Central memory CD8-positive, alpha-beta T cell (primary cell): ENCODE measurements at regions not wholly inside any gene's neighbourhood (a gene's known extent, or its start where the extent isn't known, plus 50 kb on each side); places are given as distances from the start of the nearest gene placed in this dataset.
"Not testable (repeated sequence)": the region's sequence is repeated elsewhere in the genome, so short reads cannot be mapped to it uniquely, and the experiment has no call there.

Source experiments
- ATAC-seq: fragments of 150-1000 bp; cut with Tn5 transposase; replicated peaks from 2 replicates; pipeline ENCODE4 v1.10.0; 2022; ENCODE audit warnings: mild to moderate bottlenecking, moderate FRiP score, moderate number of reproducible peaks; ENCODE audit not compliant: poor library complexity, severe bottlenecking; ENCODE audit errors: extremely low read depth
- DNase-seq, 2 donors: peaks; one replicate each; pipeline ENCODE4 v3.0.0; 2021; ENCODE audit warnings: low spot score in 2 of 2
- H3K27ac Mint-ChIP-seq: one replicate; pipeline ENCODE4 v1.8.0; 2022; ENCODE audit warnings: low read depth, mild to moderate bottlenecking, moderate library complexity, mixed read lengths
- H3K27me3 Mint-ChIP-seq: one replicate; pipeline ENCODE4 v1.8.0; 2022; ENCODE audit warnings: mixed read lengths
- H3K36me3 Mint-ChIP-seq: one replicate; pipeline ENCODE4 v1.8.0; 2022; ENCODE audit warnings: mild to moderate bottlenecking, moderate library complexity, mixed read lengths; ENCODE audit not compliant: insufficient read depth
- H3K4me1 Mint-ChIP-seq: one replicate; pipeline ENCODE4 v1.8.0; 2022; ENCODE audit warnings: mixed read lengths
- H3K4me3 Mint-ChIP-seq: one replicate; pipeline ENCODE4 v1.8.0; 2022; ENCODE audit warnings: mild to moderate bottlenecking, moderate library complexity, mixed read lengths
- H3K9me3 Mint-ChIP-seq: one replicate; pipeline ENCODE4 v1.8.0; 2022; ENCODE audit warnings: mixed read lengths

DNA sequence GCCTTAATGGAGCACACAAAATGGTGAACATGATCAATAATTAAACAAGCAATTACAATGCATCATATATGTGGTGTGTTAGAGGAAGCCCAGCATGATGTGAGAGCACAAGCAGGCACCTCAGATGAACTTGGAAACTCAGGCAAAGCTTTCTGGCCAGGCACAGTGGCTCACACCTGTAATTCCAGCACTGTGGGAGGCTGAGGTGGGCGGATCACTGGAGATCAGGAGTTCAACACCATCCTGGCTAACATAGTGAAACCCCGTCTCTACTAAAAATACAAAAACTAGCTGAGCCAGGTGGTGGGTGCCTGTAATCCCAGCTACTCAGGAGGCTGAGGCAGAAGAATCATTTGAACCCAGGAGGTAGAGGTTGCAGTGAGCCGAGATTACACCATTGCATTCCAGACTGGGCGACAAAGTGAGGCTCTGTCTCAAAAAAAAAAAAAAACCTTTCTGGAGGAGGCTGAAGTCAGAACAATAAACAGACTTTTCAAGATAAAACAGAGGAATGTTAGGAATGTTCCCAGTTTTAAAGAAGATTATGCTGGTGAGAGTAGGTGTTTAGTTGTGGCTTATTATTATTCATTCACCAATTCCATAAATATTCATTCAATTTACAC lies 159.4 kb downstream of the CEMIP2 start:
- Mint-ChIP-seq H3K4me1 (no peaks in the 10 kb centered on the region), H3K9me3 (peaks cover 3% of the 10 kb centered on the region), H3K4me3 (no peak overlapping the region), H3K36me3 (no peaks in the 10 kb centered on the region), H3K27me3 (no peaks in the 10 kb centered on the region), H3K27ac (no peak overlapping the region)
- DNase-seq = no peak
- no peak for ATAC-seq

DNA sequence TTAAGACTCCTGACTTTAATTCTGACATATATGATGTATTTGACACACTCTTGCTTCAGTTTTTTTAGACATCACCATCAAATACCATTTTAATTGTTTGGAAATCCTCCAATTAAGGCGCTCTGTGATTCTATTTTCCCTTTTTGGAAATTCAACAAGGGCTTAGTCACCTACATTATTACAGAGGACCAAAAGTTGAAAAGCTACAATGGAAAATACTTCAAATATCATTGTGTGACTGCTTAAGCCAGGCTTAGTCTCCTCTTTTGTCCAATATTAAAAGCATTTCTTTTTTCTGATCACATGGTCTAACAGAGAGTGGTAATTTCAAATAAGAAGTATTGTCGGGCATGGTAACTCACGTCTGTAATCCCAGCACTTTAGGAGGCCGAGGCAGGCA lies 160.3 kb downstream of the CEMIP2 start:
- no peaks in the 10 kb centered on the region for H3K27me3 Mint-ChIP-seq
- DNase-seq (no peak), ATAC-seq (no peak)
- peaks cover 3% of the 10 kb centered on the region for H3K9me3 Mint-ChIP-seq
- no peak overlapping the region for H3K27ac Mint-ChIP-seq
- H3K4me3 Mint-ChIP-seq = no peak overlapping the region
- H3K36me3 Mint-ChIP-seq = no peaks in the 10 kb centered on the region
- no peaks in the 10 kb centered on the region for H3K4me1 Mint-ChIP-seq

DNA sequence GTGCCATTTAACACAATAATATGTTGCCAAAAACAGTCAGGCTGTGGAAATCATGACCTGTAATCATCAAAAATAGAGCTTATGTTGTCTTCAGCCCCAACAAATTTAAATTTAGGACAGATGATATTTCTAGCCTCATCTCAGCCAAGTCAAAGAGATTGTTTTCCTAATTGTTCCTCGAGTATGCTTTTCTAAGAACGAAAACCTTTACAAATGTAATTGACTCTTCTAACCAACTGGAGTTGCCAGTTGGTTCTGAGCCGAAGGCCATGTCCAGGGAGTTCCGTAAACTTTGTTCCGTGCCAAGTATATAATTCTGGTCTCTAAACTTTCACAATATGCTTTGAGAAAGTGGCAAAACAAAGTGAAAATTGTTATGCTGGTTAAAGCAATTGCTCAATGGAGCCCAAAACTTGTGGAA lies 160.8 kb downstream of the CEMIP2 start:
- Mint-ChIP-seq H3K27ac (no peak overlapping the region), H3K4me3 (no peak overlapping the region), H3K27me3 (no peaks in the 10 kb centered on the region), H3K36me3 (no peaks in the 10 kb centered on the region), H3K4me1 (no peaks in the 10 kb centered on the region), H3K9me3 (peaks cover 3% of the 10 kb centered on the region)
- ATAC-seq = no peak
- no peak for DNase-seq

DNA sequence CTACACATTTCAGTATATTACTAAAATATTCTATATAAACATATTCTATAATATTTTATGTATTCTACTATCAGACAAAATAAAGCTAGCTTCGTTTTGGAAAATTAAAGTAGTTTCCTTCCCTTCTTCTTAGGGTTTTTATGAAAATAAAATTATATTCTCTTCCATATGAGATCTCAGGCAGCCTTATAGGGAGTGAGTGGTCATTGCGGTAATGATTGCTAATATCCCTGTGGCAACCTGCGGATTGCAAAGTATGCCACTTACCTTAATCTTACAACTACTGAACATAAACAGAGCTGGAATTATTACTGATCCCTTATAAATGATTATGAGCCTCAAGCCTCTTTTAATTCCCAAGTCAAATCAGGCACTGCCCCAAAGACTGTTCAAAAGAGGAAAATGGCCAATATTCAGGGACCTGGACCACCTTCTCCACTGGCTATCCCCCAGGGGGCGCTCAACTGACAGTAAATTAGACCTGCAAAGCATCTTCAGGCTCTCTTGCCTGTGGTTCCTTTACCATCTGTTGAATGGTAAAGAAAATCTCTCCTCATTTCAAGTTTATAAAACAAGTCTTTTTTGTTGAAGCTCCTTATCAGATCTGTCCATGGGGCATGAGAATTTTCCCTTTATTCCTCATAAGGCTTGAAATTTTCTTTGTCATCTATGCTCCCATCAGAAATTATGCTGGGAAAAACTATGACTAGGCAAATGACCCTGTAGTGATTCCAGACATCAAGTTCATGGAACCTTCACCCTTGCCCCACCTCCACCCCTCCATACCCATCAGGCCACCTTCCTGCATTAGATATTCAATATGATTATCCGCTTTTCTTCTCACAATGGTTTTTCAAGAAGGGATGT lies 163.9 kb downstream of the CEMIP2 start:
- Mint-ChIP-seq H3K36me3 (no peaks in the 10 kb centered on the region), H3K4me3 (no peak overlapping the region), H3K9me3 (no peaks in the 10 kb centered on the region), H3K4me1 (no peaks in the 10 kb centered on the region), H3K27me3 (no peaks in the 10 kb centered on the region), H3K27ac (no peak overlapping the region)
- DNase-seq (peak; percentile 51 to 61), ATAC-seq (peak; percentile 52)

DNA sequence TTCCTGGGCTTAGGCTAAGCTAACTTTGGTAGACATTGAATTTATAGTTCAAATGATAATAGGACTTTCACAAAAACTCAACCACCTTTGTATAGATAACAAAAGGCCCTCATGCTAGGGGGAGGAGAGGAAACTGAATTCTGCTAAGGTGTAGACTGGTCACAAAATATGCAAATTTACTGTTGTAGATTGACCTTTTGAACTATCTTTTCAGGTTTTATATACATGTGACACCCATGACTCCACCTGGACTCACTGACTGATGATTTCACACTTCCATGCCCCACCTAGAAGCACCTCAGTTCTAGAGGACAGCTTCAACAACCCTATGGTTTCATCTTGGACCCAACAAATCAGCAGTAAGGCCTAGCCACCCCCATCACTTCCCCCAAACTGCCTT lies 165.7 kb downstream of the CEMIP2 start:
- Mint-ChIP-seq H3K36me3 (no peaks in the 10 kb centered on the region), H3K4me3 (no peak overlapping the region), H3K4me1 (no peaks in the 10 kb centered on the region), H3K27ac (no peak overlapping the region), H3K9me3 (no peaks in the 10 kb centered on the region), H3K27me3 (no peaks in the 10 kb centered on the region)
- ATAC-seq = no peak
- DNase-seq = no peak

DNA sequence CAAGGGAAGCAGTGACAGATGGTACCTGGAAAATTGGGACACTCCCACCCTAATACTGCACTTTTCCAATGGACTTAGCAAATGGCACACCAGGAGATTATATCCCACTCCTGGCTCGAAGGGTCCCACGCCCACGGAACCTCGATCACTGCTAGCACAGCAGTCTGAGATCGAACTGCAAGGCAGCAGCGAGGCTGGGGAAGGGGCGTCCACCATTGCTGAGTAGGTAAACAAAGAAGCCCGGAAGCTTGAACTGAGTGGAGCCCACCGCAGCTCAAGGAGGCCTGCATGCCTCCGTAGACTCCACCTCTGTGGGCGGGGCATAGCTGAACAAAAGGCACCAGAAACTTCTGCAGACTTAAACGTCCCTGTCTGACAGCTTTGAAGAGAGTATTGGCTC lies 172.6 kb downstream of the CEMIP2 start:
- H3K4me3 Mint-ChIP-seq, ATAC-seq, DNase-seq, H3K9me3 Mint-ChIP-seq, H3K36me3 Mint-ChIP-seq, H3K27ac Mint-ChIP-seq, H3K4me1 Mint-ChIP-seq: not testable (repeated sequence)
- H3K27me3 Mint-ChIP-seq = peaks cover 49% of the 10 kb centered on the region

DNA sequence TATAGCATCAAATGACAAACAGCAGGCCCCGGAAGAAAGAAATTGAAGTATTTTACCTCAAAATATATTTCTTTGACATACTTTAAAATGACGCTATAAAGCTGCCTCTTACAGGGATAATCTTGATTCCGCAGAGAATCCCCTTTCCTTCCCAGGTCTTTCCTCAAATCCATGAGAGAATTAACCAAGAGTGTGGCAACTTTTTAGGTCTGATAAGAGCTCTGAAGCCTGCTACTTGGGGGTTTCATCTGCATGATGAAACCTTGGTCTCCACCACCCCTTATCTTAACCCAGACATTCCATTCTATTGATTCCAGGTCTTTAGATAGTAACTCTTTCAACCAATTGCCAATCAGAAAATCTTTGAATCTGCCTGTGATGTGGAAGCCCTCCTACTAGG lies 173.8 kb downstream of the CEMIP2 start:
- Mint-ChIP-seq H3K27me3 (peaks cover 51% of the 10 kb centered on the region), H3K27ac (no peak overlapping the region), H3K4me3 (no peak overlapping the region), H3K9me3 (no peaks in the 10 kb centered on the region), H3K4me1 (no peaks in the 10 kb centered on the region), H3K36me3 (peaks cover 4% of the 10 kb centered on the region)
- DNase-seq = no peak
- ATAC-seq = no peak

DNA sequence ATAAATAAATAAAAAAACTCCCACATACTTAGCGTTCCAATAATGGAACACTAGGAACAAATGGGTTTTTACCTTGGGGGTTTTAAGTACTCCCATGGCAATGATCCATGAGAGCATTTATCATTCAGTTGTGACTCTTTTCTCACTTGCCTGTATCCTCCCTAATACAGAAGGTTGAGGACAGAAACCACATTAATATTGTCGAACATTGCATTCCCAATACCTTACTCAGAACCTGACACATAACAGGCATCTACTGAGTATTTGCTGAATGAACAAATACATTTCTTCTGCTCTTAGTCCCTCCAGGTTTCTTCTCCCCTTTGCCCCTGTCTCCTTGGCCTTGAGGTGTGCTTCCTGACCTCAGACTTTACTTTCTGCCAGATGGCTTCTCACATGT lies 175.9 kb downstream of the CEMIP2 start:
- Mint-ChIP-seq H3K36me3 (peaks cover 4% of the 10 kb centered on the region), H3K27ac (no peak overlapping the region), H3K27me3 (peaks cover 51% of the 10 kb centered on the region), H3K4me3 (no peak overlapping the region), H3K9me3 (no peaks in the 10 kb centered on the region), H3K4me1 (no peaks in the 10 kb centered on the region)
- ATAC-seq (no peak), DNase-seq (no peak)

DNA sequence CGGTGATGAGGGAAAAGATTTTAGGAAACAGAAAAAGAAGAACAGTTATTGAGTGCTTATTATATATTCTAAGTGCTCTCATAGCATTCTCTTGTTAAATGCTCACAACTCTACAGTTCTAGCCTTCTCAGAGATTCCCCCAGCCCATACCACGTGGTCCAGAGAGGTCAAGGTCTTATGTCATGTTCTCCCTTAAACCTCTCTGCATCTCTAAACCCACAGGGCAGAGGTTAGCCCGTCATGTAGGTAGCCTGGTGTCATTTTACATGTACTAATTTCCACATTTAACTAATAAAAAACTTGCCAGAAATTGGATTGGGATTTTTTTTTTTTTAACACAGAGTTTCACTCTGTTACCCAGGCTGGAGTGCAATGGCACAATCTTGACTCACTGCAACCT lies 178.0 kb downstream of the CEMIP2 start:
- DNase-seq (no peak), ATAC-seq (no peak)
- Mint-ChIP-seq H3K36me3 (peaks cover 4% of the 10 kb centered on the region), H3K4me3 (no peak overlapping the region), H3K27me3 (peaks cover 48% of the 10 kb centered on the region), H3K4me1 (no peaks in the 10 kb centered on the region), H3K27ac (no peak overlapping the region), H3K9me3 (no peaks in the 10 kb centered on the region)

DNA sequence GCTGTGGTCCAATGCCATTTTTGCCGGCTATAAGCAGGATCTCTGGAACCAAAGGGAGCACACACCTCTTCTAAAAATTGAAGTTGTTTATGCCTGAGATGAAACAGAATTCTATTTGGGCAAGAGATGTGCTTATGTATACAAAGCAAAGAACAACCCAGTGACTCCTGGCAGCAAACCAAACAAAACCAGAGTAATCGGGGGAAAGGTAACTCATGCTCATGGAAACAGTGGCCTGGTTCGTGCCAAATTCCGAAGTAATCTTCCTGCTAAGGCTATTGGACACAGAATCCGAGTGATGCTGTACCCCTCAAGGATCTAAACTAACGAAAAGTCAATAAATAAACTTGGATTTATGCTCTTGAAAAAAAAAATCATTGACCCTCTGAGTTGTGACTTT lies 178.7 kb downstream of the CEMIP2 start:
- H3K4me1 Mint-ChIP-seq = no peaks in the 10 kb centered on the region
- H3K4me3 Mint-ChIP-seq = no peak overlapping the region
- DNase-seq (no peak), ATAC-seq (no peak)
- peaks cover 40% of the 10 kb centered on the region for H3K27me3 Mint-ChIP-seq
- H3K9me3 Mint-ChIP-seq = no peaks in the 10 kb centered on the region
- H3K27ac Mint-ChIP-seq = no peak overlapping the region
- peaks cover 4% of the 10 kb centered on the region for H3K36me3 Mint-ChIP-seq

DNA sequence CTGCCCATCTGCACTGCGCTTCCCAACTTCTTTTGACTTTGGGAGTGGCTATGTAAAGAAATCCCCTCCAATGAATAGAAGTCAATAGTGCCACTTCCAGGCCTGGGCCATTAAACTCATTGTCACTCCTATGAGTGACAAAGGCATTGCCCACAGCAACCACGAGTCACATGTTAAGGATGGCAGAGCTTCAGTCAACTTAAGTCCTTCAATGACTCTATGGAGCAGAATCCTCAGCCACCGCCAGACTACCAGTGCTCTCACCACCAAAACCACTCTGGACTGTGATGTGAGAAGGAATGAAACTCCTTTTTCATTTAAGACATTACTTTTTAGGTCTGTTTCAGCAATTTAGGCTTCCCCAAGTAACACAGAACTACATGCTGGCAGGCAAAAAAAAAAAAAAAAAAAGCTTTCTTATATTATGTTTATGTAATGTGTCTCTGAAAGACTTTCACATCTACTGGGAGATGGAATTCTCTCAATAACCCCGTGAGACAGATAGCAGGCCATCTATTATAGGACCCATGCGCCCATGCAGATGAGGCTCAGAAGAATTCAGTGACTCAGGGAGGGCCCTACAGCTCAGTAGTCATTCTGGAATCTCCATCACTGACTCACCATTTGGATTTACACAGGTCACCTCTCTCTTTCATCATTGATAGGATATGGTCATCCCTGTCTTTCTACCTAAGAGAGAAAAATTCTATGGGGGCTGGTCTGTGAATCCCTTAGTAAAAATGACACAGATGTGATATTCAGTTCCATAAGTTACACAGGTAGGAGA lies 180.5 kb downstream of the CEMIP2 start:
- H3K27me3 Mint-ChIP-seq = peaks cover 22% of the 10 kb centered on the region
- H3K27ac Mint-ChIP-seq = no peak overlapping the region
- no peaks in the 10 kb centered on the region for H3K9me3 Mint-ChIP-seq
- ATAC-seq (no peak), DNase-seq (no peak)
- H3K4me3 Mint-ChIP-seq = no peak overlapping the region
- H3K36me3 Mint-ChIP-seq = no peaks in the 10 kb centered on the region
- H3K4me1 Mint-ChIP-seq = no peaks in the 10 kb centered on the region

DNA sequence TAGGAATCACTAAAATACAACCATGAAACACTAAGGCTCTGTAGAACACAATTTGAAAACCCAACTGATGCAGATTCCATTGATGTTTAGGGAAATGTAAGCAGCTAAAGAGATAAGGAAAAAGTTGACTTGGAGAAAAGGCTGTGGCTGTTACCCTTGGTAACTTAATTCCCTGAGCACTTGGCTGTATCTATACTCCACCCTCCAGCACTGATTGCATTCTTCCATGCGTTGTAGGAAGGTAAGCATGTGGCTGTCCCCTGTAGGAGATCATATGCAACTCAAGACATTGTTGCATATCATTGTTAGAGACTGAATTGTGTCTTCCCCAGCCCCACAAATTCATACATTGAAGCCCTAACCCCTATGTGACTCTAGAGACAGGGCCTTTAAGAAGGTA lies 184.5 kb downstream of the CEMIP2 start:
- Mint-ChIP-seq H3K27ac (no peak overlapping the region), H3K4me3 (no peak overlapping the region), H3K9me3 (no peaks in the 10 kb centered on the region), H3K27me3 (peaks cover 23% of the 10 kb centered on the region), H3K36me3 (no peaks in the 10 kb centered on the region), H3K4me1 (no peaks in the 10 kb centered on the region)
- DNase-seq = no peak
- ATAC-seq = no peak

DNA sequence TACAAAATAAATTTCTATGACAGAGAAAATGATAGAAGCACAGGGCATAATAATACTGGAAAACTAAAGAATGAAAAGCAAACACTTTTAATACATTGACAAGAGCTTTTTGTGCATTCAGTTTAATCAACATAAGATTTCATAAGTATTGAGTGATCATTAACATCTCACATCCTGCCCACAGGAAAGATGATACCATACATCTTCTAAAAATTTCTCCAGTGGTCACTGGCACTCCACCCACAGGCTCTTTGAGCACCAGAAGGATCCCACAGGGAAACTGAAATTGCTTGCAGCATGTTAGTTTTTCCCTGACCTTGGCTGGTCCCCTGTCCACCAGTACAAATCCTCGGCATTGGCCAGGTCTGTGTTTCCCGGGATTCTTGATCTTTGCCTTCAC lies 186.0 kb downstream of the CEMIP2 start:
- peaks cover 29% of the 10 kb centered on the region for H3K27me3 Mint-ChIP-seq

More for the DNA sequence above, 186.0 kb downstream of the CEMIP2 start:
- Mint-ChIP-seq H3K36me3 (no peaks in the 10 kb centered on the region), H3K4me1 (no peaks in the 10 kb centered on the region), H3K9me3 (no peaks in the 10 kb centered on the region), H3K27ac (no peak overlapping the region), H3K4me3 (no peak overlapping the region)
- no peak for DNase-seq
- ATAC-seq = no peak
